Mammary epithelial cell (primary cell): ENCODE measurements at regions not wholly inside any gene's neighbourhood (a gene's known extent, or its start where the extent isn't known, plus 50 kb on each side); places are given as distances from the start of the nearest gene placed in this dataset.

Experiments
- EZH2 ChIP-seq: IDR thresholded peaks from 2 replicates; pipeline ENCODE4 v1.6.1; 2012; ENCODE audit warnings: low read length, inconsistent platforms, borderline replicate concordance
- TF ChIP-seq, protein P1 (sequence below), 2 donors: IDR thresholded peaks in 1 of 2; conservative IDR thresholded peaks in 1 of 2; 2 replicates each; pipeline ENCODE4 v1.5.1; 2011 to 2012; ENCODE audit warnings: inconsistent platforms in 2 of 2, low read length in 2 of 2, mild to moderate bottlenecking in 2 of 2, control low read depth in 1 of 2, low read depth in 1 of 2; ENCODE audit not compliant: insufficient read depth in 1 of 2; ENCODE audit errors: extremely low read depth in 1 of 2

- TF ChIP-seq, protein P1, sequence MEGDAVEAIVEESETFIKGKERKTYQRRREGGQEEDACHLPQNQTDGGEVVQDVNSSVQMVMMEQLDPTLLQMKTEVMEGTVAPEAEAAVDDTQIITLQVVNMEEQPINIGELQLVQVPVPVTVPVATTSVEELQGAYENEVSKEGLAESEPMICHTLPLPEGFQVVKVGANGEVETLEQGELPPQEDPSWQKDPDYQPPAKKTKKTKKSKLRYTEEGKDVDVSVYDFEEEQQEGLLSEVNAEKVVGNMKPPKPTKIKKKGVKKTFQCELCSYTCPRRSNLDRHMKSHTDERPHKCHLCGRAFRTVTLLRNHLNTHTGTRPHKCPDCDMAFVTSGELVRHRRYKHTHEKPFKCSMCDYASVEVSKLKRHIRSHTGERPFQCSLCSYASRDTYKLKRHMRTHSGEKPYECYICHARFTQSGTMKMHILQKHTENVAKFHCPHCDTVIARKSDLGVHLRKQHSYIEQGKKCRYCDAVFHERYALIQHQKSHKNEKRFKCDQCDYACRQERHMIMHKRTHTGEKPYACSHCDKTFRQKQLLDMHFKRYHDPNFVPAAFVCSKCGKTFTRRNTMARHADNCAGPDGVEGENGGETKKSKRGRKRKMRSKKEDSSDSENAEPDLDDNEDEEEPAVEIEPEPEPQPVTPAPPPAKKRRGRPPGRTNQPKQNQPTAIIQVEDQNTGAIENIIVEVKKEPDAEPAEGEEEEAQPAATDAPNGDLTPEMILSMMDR (conservative IDR thresholded peaks at IDR 0.05 in 1 of 2, IDR thresholded peaks at IDR 0.05 in 1 of 2; ENCODE audit: extremely low read depth in 1 of 2, insufficient read depth in 1 of 2, low read depth in 1 of 2, low read length in 2 of 2) = no peak
- TF ChIP-seq EZH2 = no peak
These were observed 245.2 kb downstream of the KCNC2 start for GRCh38 chr12:74964390-74964789.
